GM06990 (cell line): ENCODE measurements at regions not wholly inside any gene's neighbourhood (a gene's known extent, or its start where the extent isn't known, plus 50 kb on each side); places are given as distances from the start of the nearest gene placed in this dataset.
"Not testable (repeated sequence)": the region's sequence is repeated elsewhere in the genome, so short reads cannot be mapped to it uniquely, and the experiment has no call there.

ENCODE experiments used
- DNase-seq: peaks from one replicate; pipeline ENCODE4 v3.0.0-alpha.2; 2011; ENCODE audit not compliant: insufficient read length; ENCODE audit errors: extremely low read depth
- H3K27me3 ChIP-seq: replicated peaks from 2 replicates; pipeline ENCODE4 v1.6.0; 2011; ENCODE audit warnings: low read length; ENCODE audit not compliant: control insufficient read depth, insufficient read depth
- H3K36me3 ChIP-seq: 2 replicates; pipeline ENCODE4 v1.5.1; 2011; ENCODE audit warnings: low read length; ENCODE audit not compliant: control insufficient read depth, insufficient read depth
- H3K4me3 ChIP-seq: replicated peaks from 2 replicates; pipeline ENCODE4 v1.5.1; 2011; ENCODE audit warnings: low read depth, mild to moderate bottlenecking, control low read depth, low read length
- TF ChIP-seq, protein P1 (sequence below): IDR thresholded peaks from 2 replicates; pipeline ENCODE4 v1.5.1; 2011; ENCODE audit warnings: low read length, control low read depth, mild to moderate bottlenecking, inconsistent platforms; ENCODE audit not compliant: insufficient read depth, poor library complexity, severe bottlenecking

DNA sequence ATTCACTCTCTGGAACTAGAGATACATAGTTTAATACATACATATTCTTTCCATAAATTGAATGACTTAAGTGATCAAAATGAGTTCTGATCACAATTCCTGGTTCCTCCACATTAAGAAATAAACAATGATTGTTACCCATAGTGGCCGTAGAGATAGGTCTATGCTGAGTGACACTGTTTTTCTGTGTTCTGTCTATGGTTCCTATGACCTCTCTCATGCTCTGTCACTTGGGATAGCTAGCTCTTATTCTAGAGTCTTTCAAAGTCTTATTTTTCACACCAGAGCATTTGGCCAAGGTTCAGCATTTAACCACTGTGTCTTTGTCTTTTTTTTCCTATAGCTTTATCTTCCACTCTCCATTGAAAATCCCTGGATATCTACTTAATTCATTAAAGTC, 132.4 kb downstream of the GOLGA6L6 start:
- no peak for DNase-seq
- H3K4me3 ChIP-seq: no peak overlapping the region
- TF ChIP-seq, protein P1, sequence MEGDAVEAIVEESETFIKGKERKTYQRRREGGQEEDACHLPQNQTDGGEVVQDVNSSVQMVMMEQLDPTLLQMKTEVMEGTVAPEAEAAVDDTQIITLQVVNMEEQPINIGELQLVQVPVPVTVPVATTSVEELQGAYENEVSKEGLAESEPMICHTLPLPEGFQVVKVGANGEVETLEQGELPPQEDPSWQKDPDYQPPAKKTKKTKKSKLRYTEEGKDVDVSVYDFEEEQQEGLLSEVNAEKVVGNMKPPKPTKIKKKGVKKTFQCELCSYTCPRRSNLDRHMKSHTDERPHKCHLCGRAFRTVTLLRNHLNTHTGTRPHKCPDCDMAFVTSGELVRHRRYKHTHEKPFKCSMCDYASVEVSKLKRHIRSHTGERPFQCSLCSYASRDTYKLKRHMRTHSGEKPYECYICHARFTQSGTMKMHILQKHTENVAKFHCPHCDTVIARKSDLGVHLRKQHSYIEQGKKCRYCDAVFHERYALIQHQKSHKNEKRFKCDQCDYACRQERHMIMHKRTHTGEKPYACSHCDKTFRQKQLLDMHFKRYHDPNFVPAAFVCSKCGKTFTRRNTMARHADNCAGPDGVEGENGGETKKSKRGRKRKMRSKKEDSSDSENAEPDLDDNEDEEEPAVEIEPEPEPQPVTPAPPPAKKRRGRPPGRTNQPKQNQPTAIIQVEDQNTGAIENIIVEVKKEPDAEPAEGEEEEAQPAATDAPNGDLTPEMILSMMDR: no peak
- H3K36me3 ChIP-seq: no peaks in the 10 kb centered on the region
- H3K27me3 ChIP-seq: no peaks in the 10 kb centered on the region

DNA sequence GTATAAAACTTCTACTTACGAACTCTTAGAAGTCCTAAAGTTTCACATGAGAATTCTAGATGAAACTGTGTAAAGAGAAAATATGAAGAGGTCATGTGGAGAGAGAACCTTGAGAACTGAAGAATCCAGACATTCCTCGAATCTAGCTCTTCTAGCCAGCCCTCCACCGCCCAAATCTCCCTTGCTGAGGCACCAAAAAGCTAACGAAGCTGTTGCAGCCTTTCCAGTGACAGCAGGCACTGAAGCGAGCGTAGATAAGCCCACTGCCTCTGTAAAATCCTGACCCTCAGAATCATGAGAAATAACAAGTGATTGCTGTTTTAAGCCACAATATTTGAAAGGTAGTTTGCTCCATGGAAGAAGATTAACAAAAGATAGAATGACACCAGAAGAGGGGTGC, 134.0 kb downstream of the GOLGA6L6 start:
- Histone ChIP-seq H3K36me3 (no peaks in the 10 kb centered on the region), H3K27me3 (no peaks in the 10 kb centered on the region), H3K4me3 (no peak overlapping the region)
- no peak for DNase-seq
- TF ChIP-seq, protein P1: no peak

- not testable (repeated sequence) for H3K27me3 ChIP-seq, H3K4me3 ChIP-seq, H3K36me3 ChIP-seq, DNase-seq
These were observed 137.0 kb downstream of the GOLGA6L6 start for GRCh38 chr15:20404571-20404970.

DNA sequence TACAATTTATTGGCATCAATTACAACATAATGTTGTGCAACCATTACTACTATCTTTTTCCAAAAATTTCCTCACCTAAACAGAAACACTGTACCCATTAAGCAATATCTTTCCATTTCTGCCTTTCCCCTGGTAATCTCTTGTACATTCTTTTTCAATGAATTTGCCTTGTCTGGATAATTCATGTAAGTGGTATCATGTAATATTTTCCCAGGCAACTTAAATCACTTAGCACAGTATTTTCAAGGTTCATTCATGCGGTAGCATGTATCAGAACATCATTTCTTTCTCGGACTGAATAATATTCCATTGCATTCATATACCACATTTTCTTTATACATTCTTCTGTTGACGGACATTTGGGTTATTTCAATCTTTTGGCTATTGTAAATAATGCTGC, 139.0 kb downstream of the GOLGA6L6 start:
- not testable (repeated sequence) for H3K36me3 ChIP-seq, DNase-seq, H3K4me3 ChIP-seq, H3K27me3 ChIP-seq

DNA sequence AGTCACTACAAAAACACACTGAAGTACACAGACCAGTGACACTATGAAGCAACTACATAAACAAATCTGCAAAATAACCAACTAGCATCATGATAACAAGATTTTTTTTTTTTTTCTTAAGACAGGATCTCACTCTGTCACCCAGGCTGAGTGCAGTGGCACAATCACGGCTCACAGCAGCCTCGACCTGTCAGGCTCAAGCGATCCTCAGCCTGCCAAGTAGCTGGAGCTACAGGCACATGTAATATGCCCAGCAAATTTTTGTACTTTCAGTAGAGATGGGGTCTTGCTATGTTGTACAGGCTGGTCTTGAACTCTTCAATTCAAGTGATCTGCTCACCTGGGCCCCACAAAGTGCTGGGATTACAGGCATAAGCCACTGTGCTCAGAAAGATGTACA, 140.5 kb downstream of the GOLGA6L6 start:
- not testable (repeated sequence) for H3K27me3 ChIP-seq, H3K4me3 ChIP-seq, H3K36me3 ChIP-seq, DNase-seq

DNA sequence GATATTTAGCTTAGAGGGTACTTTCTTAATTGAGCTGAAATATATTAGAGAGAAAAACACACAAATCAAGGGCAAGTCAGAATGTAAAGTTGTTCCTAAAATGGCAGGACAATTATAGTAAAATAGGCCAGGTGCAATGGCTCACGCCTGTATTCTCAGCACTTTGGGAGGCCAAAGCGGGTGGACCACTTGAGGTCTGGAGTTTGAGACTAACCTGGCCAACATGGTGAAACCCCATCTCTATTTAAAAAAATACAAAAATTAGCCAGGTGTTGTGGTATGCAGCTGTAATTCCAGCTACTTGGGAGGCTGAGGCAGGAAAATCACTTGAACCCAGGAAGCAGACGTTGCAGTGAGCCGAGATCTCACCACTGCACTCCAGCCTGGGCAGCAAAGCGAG, 142.9 kb downstream of the GOLGA6L6 start:
- H3K27me3 ChIP-seq, H3K36me3 ChIP-seq, H3K4me3 ChIP-seq, DNase-seq: not testable (repeated sequence)

DNA sequence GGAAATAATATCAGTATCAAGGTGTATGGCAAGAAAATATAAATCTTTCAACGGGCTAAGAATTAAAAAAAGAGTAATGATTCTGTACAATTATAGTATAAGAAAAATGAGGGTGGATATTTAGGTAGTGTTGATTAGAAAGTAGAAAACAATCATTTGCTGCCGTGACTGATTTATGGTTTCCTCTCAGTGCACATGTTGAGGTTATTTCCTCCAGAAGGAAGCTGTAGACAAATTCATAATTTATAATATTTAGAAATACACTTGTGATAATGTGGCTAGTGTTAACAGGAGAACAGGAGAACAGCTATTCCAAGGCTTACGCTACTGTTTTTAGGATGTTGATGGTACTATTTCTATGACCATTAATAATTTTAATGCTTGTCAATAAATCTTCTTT, 153.4 kb downstream of the GOLGA6L6 start:
- not testable (repeated sequence) for H3K4me3 ChIP-seq, H3K36me3 ChIP-seq, H3K27me3 ChIP-seq, DNase-seq

GRCh38 chr15:20386198-20386597, 155.4 kb downstream of the GOLGA6L6 start:
- H3K27me3 ChIP-seq: no peaks in the 10 kb centered on the region
- H3K36me3 ChIP-seq: no peaks in the 10 kb centered on the region
- no peak overlapping the region for H3K4me3 ChIP-seq
- TF ChIP-seq, protein P1: no peak
- no peak for DNase-seq

- DNase-seq, H3K36me3 ChIP-seq, H3K27me3 ChIP-seq, H3K4me3 ChIP-seq: not testable (repeated sequence)
These were observed 161.4 kb downstream of the GOLGA6L6 start for GRCh38 chr15:20380199-20380598.
